ENCODE measurements at regions not wholly inside any gene's neighbourhood (a gene's known extent, or its start where the extent isn't known, plus 50 kb on each side); places are given as distances from the start of the nearest gene placed in this dataset.

DNA sequence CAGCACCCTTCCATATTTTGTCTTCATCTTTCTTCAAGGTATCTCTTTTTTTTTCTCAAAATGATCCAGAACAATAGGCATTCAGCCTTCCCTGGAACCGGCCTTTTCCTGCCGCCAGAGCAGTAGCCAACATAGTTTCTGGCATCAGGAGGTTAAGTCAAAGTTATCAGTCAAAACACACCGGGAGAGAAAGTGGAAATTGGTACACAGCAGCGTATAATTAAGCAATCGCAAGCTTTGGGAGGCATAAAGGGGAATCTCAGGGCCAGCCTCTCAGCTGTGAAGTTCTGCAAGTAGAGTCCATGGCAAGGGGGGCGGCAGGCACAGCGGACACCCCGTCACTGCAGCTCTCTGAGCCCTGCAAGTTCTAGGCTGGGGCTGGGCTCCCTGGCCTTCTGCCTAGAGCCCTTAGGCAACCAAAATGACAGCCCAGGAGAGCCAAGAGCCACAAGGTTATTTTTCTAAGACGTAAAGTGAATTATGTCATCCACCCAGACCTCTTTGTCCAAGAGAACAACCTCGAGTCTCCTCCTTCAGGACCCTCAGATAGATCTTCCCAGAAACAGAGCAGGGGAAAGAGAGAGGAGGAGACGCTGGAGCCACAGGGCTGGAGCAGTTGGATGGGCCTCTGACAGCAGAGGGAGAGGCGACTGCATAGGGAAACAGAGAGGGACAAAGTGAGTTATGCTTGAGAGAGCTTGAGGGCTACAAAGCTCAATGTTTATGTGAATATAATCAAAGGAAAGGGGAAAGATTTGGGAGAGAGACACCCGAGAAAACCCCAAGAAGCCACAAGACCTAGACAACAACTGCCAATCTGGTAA is 114.7 kb downstream of the BCL2L11 start:
- TF ChIP-seq SNAI2 (CRISPR knock-in tag; IDR thresholded peaks at IDR 0.05) (no peak), PATZ1 (CRISPR knock-in tag; IDR thresholded peaks at IDR 0.05; ENCODE audit: borderline replicate concordance) (no peak), OSR1 (CRISPR knock-in tag; IDR thresholded peaks at IDR 0.05) (no peak), TOX (CRISPR knock-in tag; IDR thresholded peaks at IDR 0.05; ENCODE audit: borderline replicate concordance) (no peak), ISL1 (CRISPR knock-in tag; IDR thresholded peaks at IDR 0.05) (no peak), TSHZ2 (CRISPR knock-in tag; IDR thresholded peaks at IDR 0.05) (no peak), RARB (CRISPR knock-in tag; IDR thresholded peaks at IDR 0.05) (no peak), ZNF8 (CRISPR knock-in tag; IDR thresholded peaks at IDR 0.05) (no peak), CSRNP3 (CRISPR knock-in tag; IDR thresholded peaks at IDR 0.05) (no peak)
- TF ChIP-seq, protein P1, sequence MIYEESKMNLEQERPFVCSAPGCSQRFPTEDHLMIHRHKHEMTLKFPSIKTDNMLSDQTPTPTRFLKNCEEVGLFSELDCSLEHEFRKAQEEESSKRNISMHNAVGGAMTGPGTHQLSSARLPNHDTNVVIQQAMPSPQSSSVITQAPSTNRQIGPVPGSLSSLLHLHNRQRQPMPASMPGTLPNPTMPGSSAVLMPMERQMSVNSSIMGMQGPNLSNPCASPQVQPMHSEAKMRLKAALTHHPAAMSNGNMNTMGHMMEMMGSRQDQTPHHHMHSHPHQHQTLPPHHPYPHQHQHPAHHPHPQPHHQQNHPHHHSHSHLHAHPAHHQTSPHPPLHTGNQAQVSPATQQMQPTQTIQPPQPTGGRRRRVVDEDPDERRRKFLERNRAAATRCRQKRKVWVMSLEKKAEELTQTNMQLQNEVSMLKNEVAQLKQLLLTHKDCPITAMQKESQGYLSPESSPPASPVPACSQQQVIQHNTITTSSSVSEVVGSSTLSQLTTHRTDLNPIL (CRISPR knock-in tag; IDR thresholded peaks at IDR 0.05; ENCODE audit: low read depth) = no peak
- TF ChIP-seq, protein P2, sequence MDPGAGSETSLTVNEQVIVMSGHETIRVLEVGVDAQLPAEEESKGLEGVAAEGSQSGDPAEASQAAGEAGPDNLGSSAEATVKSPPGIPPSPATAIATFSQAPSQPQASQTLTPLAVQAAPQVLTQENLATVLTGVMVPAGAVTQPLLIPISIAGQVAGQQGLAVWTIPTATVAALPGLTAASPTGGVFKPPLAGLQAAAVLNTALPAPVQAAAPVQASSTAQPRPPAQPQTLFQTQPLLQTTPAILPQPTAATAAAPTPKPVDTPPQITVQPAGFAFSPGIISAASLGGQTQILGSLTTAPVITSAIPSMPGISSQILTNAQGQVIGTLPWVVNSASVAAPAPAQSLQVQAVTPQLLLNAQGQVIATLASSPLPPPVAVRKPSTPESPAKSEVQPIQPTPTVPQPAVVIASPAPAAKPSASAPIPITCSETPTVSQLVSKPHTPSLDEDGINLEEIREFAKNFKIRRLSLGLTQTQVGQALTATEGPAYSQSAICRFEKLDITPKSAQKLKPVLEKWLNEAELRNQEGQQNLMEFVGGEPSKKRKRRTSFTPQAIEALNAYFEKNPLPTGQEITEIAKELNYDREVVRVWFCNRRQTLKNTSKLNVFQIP (CRISPR knock-in tag; IDR thresholded peaks at IDR 0.05; ENCODE audit: borderline replicate concordance, low read depth) = no peak
- no peak for ATAC-seq

DNA sequence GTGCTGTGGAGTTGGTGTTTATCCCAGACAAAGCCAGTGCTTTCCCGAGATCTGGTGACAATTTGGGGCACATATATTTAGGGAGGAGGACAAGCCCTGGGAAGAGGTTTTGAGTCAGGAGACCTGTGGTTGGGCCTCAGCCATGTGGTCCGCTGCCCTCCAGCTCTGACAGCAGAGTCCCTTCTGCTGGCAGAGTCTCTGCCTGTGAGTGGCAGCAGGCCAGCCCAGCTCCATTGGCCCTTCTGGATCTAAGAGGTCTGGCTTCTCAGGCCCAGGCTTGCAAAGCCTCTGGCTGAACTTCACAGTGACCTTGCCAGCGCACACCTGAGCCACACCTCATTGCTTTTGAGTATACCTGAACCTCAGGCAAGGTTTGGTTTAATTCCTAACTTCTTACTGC is 115.3 kb downstream of the BCL2L11 start:
- no peak for ATAC-seq
- TF ChIP-seq ZNF565 (CRISPR knock-in tag; conservative IDR thresholded peaks at IDR 0.05; ENCODE audit: low read depth) (no peak), ARNTL (CRISPR knock-in tag; IDR thresholded peaks at IDR 0.05; ENCODE audit: borderline replicate concordance, low read depth) (no peak), ESRRG (CRISPR knock-in tag; IDR thresholded peaks at IDR 0.05) (no peak), RARB (CRISPR knock-in tag; IDR thresholded peaks at IDR 0.05) (no peak), ZFP3 (CRISPR knock-in tag; IDR thresholded peaks at IDR 0.05) (no peak), SNAI2 (CRISPR knock-in tag; IDR thresholded peaks at IDR 0.05) (no peak), BACH2 (CRISPR knock-in tag; IDR thresholded peaks at IDR 0.05; ENCODE audit: borderline replicate concordance) (no peak), ZNF70 (CRISPR knock-in tag; IDR thresholded peaks at IDR 0.05) (no peak), TOX (CRISPR knock-in tag; IDR thresholded peaks at IDR 0.05; ENCODE audit: borderline replicate concordance) (no peak), ZC3H10 (CRISPR knock-in tag; IDR thresholded peaks at IDR 0.05) (no peak), ISL1 (CRISPR knock-in tag; IDR thresholded peaks at IDR 0.05) (no peak), ZNF8 (CRISPR knock-in tag; IDR thresholded peaks at IDR 0.05) (no peak), GLIS3 (CRISPR knock-in tag; IDR thresholded peaks at IDR 0.05) (no peak), CSRNP3 (CRISPR knock-in tag; IDR thresholded peaks at IDR 0.05) (no peak), CSDC2 (CRISPR knock-in tag; IDR thresholded peaks at IDR 0.05) (no peak), PPARA (CRISPR knock-in tag; IDR thresholded peaks at IDR 0.05; ENCODE audit: borderline replicate concordance) (no peak), PATZ1 (CRISPR knock-in tag; IDR thresholded peaks at IDR 0.05; ENCODE audit: borderline replicate concordance) (no peak), OSR1 (CRISPR knock-in tag; IDR thresholded peaks at IDR 0.05) (no peak)
- TF ChIP-seq, protein P1 (CRISPR knock-in tag; IDR thresholded peaks at IDR 0.05; ENCODE audit: low read depth) = no peak
- TF ChIP-seq, protein P2 (CRISPR knock-in tag; IDR thresholded peaks at IDR 0.05; ENCODE audit: borderline replicate concordance, low read depth) = no peak

Data from SK-N-SH treated with all-trans-retinoic acid at 6 μM for 48 hours (cell line).